Activated CD4-positive, alpha-beta T cell treated with anti-CD3 and anti-CD28 coated beads, Interleukin-2, Interleukin-4, amounts not matched to agents 100 ng/mL and 50 ng/mL, durations not matched to agents 16 hours and 8 hours (primary cell): ENCODE measurements at regions not wholly inside any gene's neighbourhood (a gene's known extent, or its start where the extent isn't known, plus 50 kb on each side); places are given as distances from the start of the nearest gene placed in this dataset.
"Not testable (repeated sequence)": the region's sequence is repeated elsewhere in the genome, so short reads cannot be mapped to it uniquely, and the experiment has no call there.

Source experiments
- DNase-seq: peaks from one replicate; pipeline ENCODE4 v3.0.0-alpha.2; 2020; ENCODE audit warnings: low spot score

DNA sequence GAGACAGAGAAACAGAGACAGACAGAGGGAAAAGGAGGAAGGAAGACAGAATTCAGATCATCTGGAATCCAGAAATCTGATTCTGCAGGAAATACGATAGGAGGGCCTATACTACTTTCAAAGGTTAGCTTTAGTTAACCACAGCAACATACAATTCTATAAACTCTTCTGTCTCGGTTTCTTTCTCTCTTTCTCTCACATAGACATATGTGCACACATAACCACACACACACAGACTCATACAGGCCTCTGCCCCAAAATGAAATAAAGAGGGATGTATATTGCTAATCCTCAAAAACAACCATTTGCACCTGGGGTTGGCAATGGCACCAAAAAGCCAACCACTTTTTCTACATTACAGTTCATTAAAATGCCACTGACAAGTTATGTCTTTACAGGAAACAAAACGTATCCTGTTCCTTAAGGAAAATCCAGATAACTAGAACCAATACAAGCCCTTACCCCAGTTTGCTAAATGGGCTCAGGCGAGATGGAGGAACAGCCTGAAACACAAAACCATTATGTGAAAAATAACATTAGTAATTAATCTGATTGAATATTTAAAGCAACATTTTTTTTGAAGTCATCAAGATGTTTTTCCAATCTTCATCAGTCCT is 372.3 kb upstream of the CCNH start:
- DNase-seq: no peak

- DNase-seq: no peak
Observed at GRCh38 chr5:87784311-87784710, 371.6 kb upstream of the CCNH start.

- no peak for DNase-seq
Observed at GRCh38 chr5:87782916-87783315, 370.2 kb upstream of the CCNH start.

DNA sequence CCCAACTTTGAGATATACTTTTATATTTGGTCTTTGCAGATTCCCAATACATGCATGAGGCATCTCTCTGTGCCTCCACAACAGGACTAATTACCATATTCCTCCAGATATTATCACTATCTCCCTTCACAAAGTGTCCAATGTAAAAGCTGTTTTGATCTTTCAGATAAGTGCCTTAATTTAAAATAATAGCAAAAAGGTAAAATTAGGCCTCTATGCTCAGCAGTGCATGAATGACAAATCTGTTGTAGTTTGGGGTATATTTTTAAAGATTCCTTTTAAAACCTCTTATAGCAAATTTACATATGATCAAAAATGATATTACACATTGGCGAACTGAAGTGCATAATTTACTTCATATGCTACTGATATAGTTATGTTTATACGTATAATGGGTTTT is 369.2 kb upstream of the CCNH start:
- no peak for DNase-seq

- peak; percentile 79 for DNase-seq
Observed at GRCh38 chr5:87780831-87781760, 368.4 kb upstream of the CCNH start.

- no peak for DNase-seq
Observed at GRCh38 chr5:87778876-87779275, 366.1 kb upstream of the CCNH start.

DNA sequence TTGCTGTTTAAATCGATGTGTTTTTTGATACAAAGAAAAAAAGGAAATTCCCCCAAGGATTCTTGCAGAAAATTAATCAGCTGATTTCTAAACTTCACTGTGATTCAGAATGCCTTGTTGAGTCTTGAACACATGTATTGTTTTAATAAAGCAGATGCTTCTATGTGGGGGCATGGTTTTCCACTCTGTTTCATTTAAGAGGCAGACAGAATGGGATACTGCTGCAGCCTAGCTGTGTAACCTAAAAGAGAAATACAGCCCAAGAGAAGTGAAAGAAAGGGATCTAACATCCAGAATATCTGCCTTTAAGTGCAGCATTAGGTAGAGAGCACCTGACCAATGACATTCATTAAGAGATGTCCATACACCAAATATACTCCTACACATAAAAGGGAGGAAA is 365.1 kb upstream of the CCNH start:
- no peak for DNase-seq

GRCh38 chr5:87776785-87777184 is 364.1 kb upstream of the CCNH start:
- DNase-seq: no peak

DNA sequence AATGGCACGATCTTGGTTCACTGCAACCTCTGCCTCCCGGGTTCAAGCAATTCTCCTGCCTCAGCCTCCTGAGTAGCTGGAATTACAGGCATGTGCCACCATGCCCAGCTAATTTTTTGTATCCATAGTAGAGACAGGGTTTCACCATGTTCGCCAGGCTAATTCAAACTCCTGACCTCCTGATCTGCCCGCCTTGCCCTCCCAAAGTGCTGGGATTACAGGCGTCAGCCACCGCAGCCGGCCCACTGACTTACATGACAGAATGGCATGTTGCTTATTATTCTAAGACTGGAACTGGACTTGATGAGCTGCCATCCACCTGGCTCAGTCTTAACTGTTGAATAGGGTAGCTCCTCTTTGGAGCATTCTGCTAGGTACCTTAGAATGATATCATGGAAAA is 363.6 kb upstream of the CCNH start:
- not testable (repeated sequence) for DNase-seq

DNA sequence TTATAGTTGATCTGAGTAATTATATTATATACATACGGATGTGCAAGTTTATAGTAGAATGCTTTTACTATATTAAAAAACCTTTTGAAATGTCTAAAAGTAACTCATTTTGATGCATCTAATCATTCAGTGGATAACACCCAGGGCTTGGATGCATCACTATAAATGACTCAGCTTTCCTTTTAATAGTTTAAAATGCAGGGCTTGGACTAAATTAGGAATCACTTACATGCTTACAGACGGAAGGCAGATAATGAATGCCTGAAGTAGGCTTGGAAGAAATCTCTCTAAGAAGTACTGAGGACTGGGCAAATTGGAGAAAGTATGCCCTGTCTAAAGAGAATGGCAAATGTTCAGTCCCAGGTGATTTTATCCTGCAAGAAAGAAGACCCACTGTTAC is 362.5 kb upstream of the CCNH start:
- no peak for DNase-seq

DNA sequence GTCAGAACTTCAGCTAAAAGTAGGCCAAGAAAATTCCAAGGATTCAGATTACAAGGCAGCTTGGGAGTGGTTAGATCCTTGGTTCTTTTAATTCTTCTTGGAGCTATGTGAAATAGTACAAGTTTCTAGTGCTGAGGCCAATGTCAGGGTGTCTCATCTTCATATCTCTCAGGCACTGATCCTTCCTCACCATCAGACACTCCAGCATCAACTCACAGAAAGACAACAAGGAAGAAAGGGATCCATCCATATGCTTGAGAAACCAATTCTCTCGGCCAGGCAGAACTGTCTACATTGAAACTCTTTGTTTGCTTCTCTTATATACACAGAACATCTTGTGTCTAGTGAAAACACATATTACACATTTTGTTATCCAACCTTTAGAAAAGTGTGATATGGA is 362.1 kb upstream of the CCNH start:
- no peak for DNase-seq

- DNase-seq: no peak
Observed at GRCh38 chr5:87770601-87771121, 357.9 kb upstream of the CCNH start.

- no peak for DNase-seq
Observed at GRCh38 chr5:87770016-87770570, 357.4 kb upstream of the CCNH start.

GRCh38 chr5:87769157-87769556 is 356.4 kb upstream of the CCNH start:
- no peak for DNase-seq

DNA sequence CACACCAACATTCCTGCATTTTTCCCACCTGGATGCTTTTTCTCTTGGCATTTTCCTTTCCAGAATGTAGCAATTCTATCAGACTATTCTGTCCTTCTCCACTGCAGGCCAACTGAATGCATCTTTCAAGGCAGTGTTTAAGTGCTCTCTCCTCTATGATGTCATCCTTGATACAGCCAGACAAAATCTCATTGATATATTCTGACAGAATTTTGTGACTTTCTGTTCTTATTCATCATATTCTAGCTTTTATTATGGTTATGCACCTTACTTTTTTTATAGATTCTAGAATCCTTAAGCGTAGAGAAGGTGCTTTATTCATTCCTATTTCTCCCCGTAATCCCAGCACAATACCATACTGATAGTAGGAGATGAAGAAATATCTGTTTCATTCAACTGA is 355.5 kb upstream of the CCNH start:
- DNase-seq: no peak

DNA sequence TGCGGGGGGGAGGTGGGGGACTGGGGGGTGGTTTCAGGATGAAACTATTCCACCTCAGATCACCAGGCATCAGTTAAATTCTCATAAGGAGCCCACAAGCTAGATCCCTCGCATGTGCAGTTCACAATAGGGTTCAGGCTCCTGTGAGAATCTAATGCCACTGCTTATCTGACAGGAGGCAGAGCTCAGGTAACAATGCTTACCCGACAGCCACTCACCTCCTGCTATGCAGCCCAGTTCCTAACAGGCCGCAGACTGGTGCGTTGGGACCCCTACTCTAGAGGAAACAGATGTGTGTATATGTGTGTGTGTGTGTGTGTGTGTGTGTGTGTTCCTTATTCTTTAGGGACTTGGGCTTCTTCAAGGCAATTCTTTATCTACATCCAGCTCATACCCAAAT is 352.3 kb upstream of the CCNH start:
- no peak for DNase-seq

GRCh38 chr5:87762631-87763030 is 349.9 kb upstream of the CCNH start:
- DNase-seq: no peak

DNA sequence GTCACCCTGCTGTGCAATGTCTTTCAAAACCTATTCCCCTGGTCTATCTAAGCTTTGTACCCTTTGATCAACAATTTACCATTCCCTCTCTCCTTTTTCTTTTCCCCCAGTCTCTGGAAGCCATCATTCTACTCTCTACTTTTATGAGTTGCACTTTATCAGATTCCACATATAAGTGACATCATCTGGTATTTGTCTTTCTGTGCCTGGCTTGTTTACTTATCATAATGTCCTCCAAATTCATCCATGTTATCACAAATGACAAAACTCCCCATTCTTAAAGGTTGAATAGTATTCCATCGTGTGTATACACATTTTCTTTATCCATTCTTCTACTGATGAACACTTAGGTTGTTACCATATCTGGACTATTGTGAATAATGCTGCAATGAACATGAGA is 344.2 kb upstream of the CCNH start:
- no peak for DNase-seq

DNA sequence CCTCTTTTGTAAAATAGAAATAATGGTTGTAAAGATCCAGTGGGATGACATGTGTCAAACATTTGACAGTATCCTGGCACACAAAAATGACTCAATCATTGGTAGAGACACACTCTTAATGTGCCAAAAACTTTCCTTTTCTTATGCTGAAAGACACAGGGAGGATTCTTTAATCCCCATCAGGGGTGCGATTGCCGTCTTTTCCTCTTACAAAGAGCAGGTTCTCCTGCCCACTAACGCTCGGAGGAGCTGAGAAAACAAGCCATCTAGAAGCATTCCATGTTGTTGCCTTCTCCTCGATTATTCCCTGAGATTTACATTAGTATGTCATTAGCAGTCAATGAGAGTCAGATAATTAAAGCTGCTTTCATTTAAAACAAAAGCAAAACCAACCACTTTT is 342.6 kb upstream of the CCNH start:
- DNase-seq: no peak

GRCh38 chr5:87754009-87754757 is 341.5 kb upstream of the CCNH start:
- no peak for DNase-seq

DNA sequence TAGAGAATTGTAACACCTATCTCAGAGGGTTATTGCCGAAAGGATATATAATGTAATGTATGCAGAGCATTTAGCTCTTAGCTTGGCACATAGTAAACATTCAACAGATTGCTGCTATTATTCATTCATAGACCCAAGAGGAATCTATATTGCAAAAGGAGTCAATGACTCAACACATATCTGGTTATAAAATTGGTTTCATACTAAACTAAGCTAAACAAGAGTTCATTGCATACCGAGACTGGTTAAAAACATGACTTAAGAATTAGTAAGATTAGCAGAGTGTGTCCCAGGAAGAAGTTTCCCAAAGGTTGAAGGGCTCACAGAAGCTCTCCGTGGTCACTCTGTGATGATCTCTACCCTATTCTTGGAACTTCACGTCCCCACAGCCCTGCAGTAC is 339.6 kb upstream of the CCNH start:
- no peak for DNase-seq

GRCh38 chr5:87751824-87752223 is 339.1 kb upstream of the CCNH start:
- DNase-seq: no peak
